Dermis microvascular lymphatic vessel endothelial cell (primary cell): ENCODE measurements at regions not wholly inside any gene's neighbourhood (a gene's known extent, or its start where the extent isn't known, plus 50 kb on each side); places are given as distances from the start of the nearest gene placed in this dataset.

Experiments used
- DNase-seq, 2 donors: peaks; one replicate each; pipeline versions ENCODE4 v3.0.0 to v3.0.0-alpha.2; 2010; ENCODE audit warnings: low read depth in 2 of 2

- no peak for DNase-seq
These were observed 99.6 kb upstream of the SCG2 start for GRCh38 chr2:223701761-223702160.

GRCh38 chr2:223700221-223700620 lies 98.1 kb upstream of the SCG2 start:
- no peak for DNase-seq

GRCh38 chr2:223697892-223698645 lies 95.9 kb upstream of the SCG2 start:
- peak in 1 of 2 donors; percentile 11 for DNase-seq

- peak in 1 of 2 donors; percentile 11 for DNase-seq
These were observed 95.2 kb upstream of the SCG2 start for GRCh38 chr2:223697316-223697891.

GRCh38 chr2:223696719-223697118 lies 94.6 kb upstream of the SCG2 start:
- peak; percentile 41 to 89 for DNase-seq

GRCh38 chr2:223692191-223692947 lies 90.2 kb upstream of the SCG2 start:
- peak; percentile 43 to 70 for DNase-seq

GRCh38 chr2:223688094-223688835 lies 86.1 kb upstream of the SCG2 start:
- DNase-seq, result no peak

GRCh38 chr2:223681125-223681524 lies 79.0 kb upstream of the SCG2 start:
- no peak for DNase-seq

GRCh38 chr2:223674998-223675609 lies 72.9 kb upstream of the SCG2 start:
- peak; percentile 46 to 60 for DNase-seq

- DNase-seq, result no peak
These were observed 67.5 kb upstream of the SCG2 start for GRCh38 chr2:223669453-223670225.

GRCh38 chr2:223668302-223668998 lies 66.3 kb upstream of the SCG2 start:
- no peak for DNase-seq

- no peak for DNase-seq
These were observed 52.3 kb upstream of the SCG2 start for GRCh38 chr2:223654384-223654915.

- no peak for DNase-seq
These were observed 50.7 kb upstream of the SCG2 start for GRCh38 chr2:223652902-223653301.

- no peak for DNase-seq
These were observed 50.0 kb upstream of the SCG2 start for GRCh38 chr2:223652122-223652521.
